Liver (tissue), 7 donors: ENCODE measurements at regions not wholly inside any gene's neighbourhood (a gene's known extent, or its start where the extent isn't known, plus 50 kb on each side); places are given as distances from the start of the nearest gene placed in this dataset.

Experiments
- DNase-seq: peaks from one replicate; pipeline ENCODE4 v3.0.0-alpha.2; 2017; ENCODE audit warnings: low spot score
- H3K27ac ChIP-seq, 2 donors: one replicate each; pipeline ENCODE4 v1.7.0; 2013; ENCODE audit warnings: inconsistent platforms in 2 of 2, low read length in 2 of 2, control low read depth in 1 of 2, low read depth in 1 of 2, mild to moderate bottlenecking in 1 of 2
- H3K27me3 ChIP-seq, 4 donors: one replicate each; pipeline versions ENCODE4 v1.6.1 to v1.7.0; 2013; ENCODE audit warnings: low read length in 3 of 4, inconsistent platforms in 1 of 4, mild to moderate bottlenecking in 1 of 4, moderate library complexity in 1 of 4; ENCODE audit not compliant: control insufficient read depth in 4 of 4, insufficient read depth in 4 of 4
- H3K36me3 ChIP-seq, 4 donors: one replicate each; pipeline versions ENCODE4 v1.6.1 to v1.7.0; 2013; ENCODE audit warnings: low read length in 3 of 4, mild to moderate bottlenecking in 3 of 4, low read depth in 1 of 4, moderate library complexity in 1 of 4; ENCODE audit not compliant: control insufficient read depth in 4 of 4, insufficient read depth in 3 of 4
- H3K4me1 ChIP-seq, 4 donors: one replicate each; pipeline versions ENCODE4 v1.6.1 to v1.7.0; 2013; ENCODE audit warnings: low read length in 3 of 4, mild to moderate bottlenecking in 3 of 4, moderate library complexity in 1 of 4; ENCODE audit not compliant: control insufficient read depth in 4 of 4, insufficient read depth in 4 of 4
- H3K4me3 ChIP-seq, 3 donors: one replicate each; pipeline versions ENCODE4 v1.6.1 to v1.7.0; 2013; ENCODE audit warnings: low read length in 3 of 3, control low read depth in 1 of 3, low read depth in 1 of 3, mild to moderate bottlenecking in 1 of 3
- H3K9ac ChIP-seq, 2 donors: one replicate each; pipeline ENCODE4 v1.7.0; 2013; ENCODE audit warnings: low read length in 2 of 2, mild to moderate bottlenecking in 2 of 2, moderate library complexity in 2 of 2, control low read depth in 1 of 2, low read depth in 1 of 2
- H3K9me3 ChIP-seq, 4 donors: one replicate each; pipeline versions ENCODE4 v1.6.1 to v1.7.0; 2013; ENCODE audit warnings: low read length in 3 of 4; ENCODE audit not compliant: control insufficient read depth in 4 of 4
- ATF3 ChIP-seq: IDR thresholded peaks from 2 replicates; pipeline ENCODE4 v1.6.1; 2016; ENCODE audit warnings: antibody characterized with exemption
- EGR1 ChIP-seq, 2 donors: IDR thresholded peaks; 2 replicates each; pipeline ENCODE4 v1.6.1; 2016 to 2018; ENCODE audit warnings: antibody characterized with exemption in 2 of 2, low read depth in 2 of 2
- FOXA1 ChIP-seq: IDR thresholded peaks from 2 replicates; pipeline ENCODE4 v1.6.1; 2016; ENCODE audit warnings: antibody characterized with exemption
- FOXA2 ChIP-seq: IDR thresholded peaks from 2 replicates; pipeline ENCODE4 v1.6.1; 2016; ENCODE audit warnings: antibody characterized with exemption
- GABPA ChIP-seq, 2 donors: IDR thresholded peaks in 1 of 2; conservative IDR thresholded peaks in 1 of 2; 2 replicates each; pipeline ENCODE4 v1.6.1; 2016; ENCODE audit warnings: antibody characterized with exemption in 2 of 2, mild to moderate bottlenecking in 1 of 2, moderate library complexity in 1 of 2
- HNF4A ChIP-seq, 2 donors: conservative IDR thresholded peaks; 2 replicates each; pipeline ENCODE4 v1.6.1; 2016; ENCODE audit warnings: antibody characterized with exemption in 2 of 2, mild to moderate bottlenecking in 2 of 2
- HNF4G ChIP-seq: IDR thresholded peaks from 2 replicates; pipeline ENCODE4 v1.6.1; 2016; ENCODE audit warnings: antibody characterized with exemption
- JUND ChIP-seq, 2 donors: IDR thresholded peaks; 2 replicates each; pipeline ENCODE4 v1.6.1; 2016; ENCODE audit warnings: antibody characterized with exemption in 2 of 2
- MAX ChIP-seq: IDR thresholded peaks from 2 replicates; pipeline ENCODE4 v1.6.1; 2016; ENCODE audit warnings: antibody characterized with exemption
- RAD21 ChIP-seq, 2 donors: IDR thresholded peaks; 2 replicates each; pipeline ENCODE4 v1.6.1; 2016; ENCODE audit warnings: antibody characterized with exemption in 2 of 2, mild to moderate bottlenecking in 2 of 2
- REST ChIP-seq: IDR thresholded peaks from 2 replicates; pipeline ENCODE4 v1.6.1; 2016; ENCODE audit warnings: antibody characterized with exemption, mild to moderate bottlenecking
- RXRA ChIP-seq, 2 donors: IDR thresholded peaks; 2 replicates each; pipeline ENCODE4 v1.6.1; 2017 to 2018; ENCODE audit warnings: antibody characterized with exemption in 2 of 2, mild to moderate bottlenecking in 1 of 2
- SP1 ChIP-seq: IDR thresholded peaks from 2 replicates; pipeline ENCODE4 v1.6.1; 2018; ENCODE audit warnings: antibody characterized with exemption, mild to moderate bottlenecking
- TAF1 ChIP-seq: conservative IDR thresholded peaks from 2 replicates; pipeline ENCODE4 v1.6.1; 2016; ENCODE audit warnings: antibody characterized with exemption, mild to moderate bottlenecking
- YY1 ChIP-seq: IDR thresholded peaks from 2 replicates; pipeline ENCODE4 v1.6.1; 2016; ENCODE audit warnings: antibody characterized with exemption, mild to moderate bottlenecking
- ZBTB33 ChIP-seq: IDR thresholded peaks from 2 replicates; pipeline ENCODE4 v1.6.1; 2016; ENCODE audit warnings: antibody characterized with exemption
- WGBS: extraction: QIAGEN DNeasy Blood & Tissue Kit; methylation state at CpG from one replicate; pipeline ENCODE4 v1.1.7; 2013; 5-methylcytosine and 5-hydroxymethylcytosine counted together
- donor health status: healthy.
- donor health status: healthy.
- donor health status: healthy.
- donor health status: healthy.

GRCh38 chr3:170680593-170680992, 94.7 kb upstream of the SLC7A14 start:
- TF ChIP-seq MAX (no peak), RAD21 (IDR thresholded peaks at IDR 0.05) (no peak), HNF4G (no peak), HNF4A (conservative IDR thresholded peaks at IDR 0.05) (no peak), ATF3 (no peak), JUND (IDR thresholded peaks at IDR 0.05) (no peak), REST (no peak), EGR1 (IDR thresholded peaks at IDR 0.05; ENCODE audit: low read depth in 2 of 2) (no peak), FOXA1 (no peak), GABPA (IDR thresholded peaks at IDR 0.05 in 1 of 2, conservative IDR thresholded peaks at IDR 0.05 in 1 of 2) (no peak)
- no peak for DNase-seq
- no peak overlapping the region for H3K27ac ChIP-seq

GRCh38 chr3:170679190-170679589, 93.3 kb upstream of the SLC7A14 start:
- 87% methylated on average over 3 of the region's 3 CpGs for WGBS
- no peak for DNase-seq
- no peak for TF ChIP-seq ATF3
- no peak for TF ChIP-seq JUND (IDR thresholded peaks at IDR 0.05)
- no peak for TF ChIP-seq YY1
- TF ChIP-seq HNF4G: no peak
- TF ChIP-seq HNF4A (conservative IDR thresholded peaks at IDR 0.05): no peak
- TF ChIP-seq REST: no peak
- no peak for TF ChIP-seq TAF1
- no peak for TF ChIP-seq RAD21 (IDR thresholded peaks at IDR 0.05)
- no peak for TF ChIP-seq ZBTB33
- TF ChIP-seq RXRA (IDR thresholded peaks at IDR 0.05): no peak
- TF ChIP-seq SP1: no peak
- no peak for TF ChIP-seq FOXA2
- H3K36me3 ChIP-seq: no peaks in the 10 kb centered on the region
- no peaks in the 10 kb centered on the region for H3K9me3 ChIP-seq
- no peak overlapping the region for H3K9ac ChIP-seq
- no peaks in the 10 kb centered on the region for H3K27me3 ChIP-seq
- H3K27ac ChIP-seq: no peak overlapping the region
- no peak overlapping the region for H3K4me3 ChIP-seq
- H3K4me1 ChIP-seq: no peaks in the 10 kb centered on the region

More at GRCh38 chr3:170680593-170680992, 94.7 kb upstream of the SLC7A14 start:
- no peaks in the 10 kb centered on the region for H3K36me3 ChIP-seq
- H3K4me1 ChIP-seq: no peaks in the 10 kb centered on the region
- no peak overlapping the region for H3K4me3 ChIP-seq
- no peak overlapping the region for H3K9ac ChIP-seq
- H3K9me3 ChIP-seq: no peaks in the 10 kb centered on the region
- no peaks in the 10 kb centered on the region for H3K27me3 ChIP-seq
